Activated B cell treated with CpG ODN at 0.5 μM for 24 hours (primary cell): ENCODE measurements at regions not wholly inside any gene's neighbourhood (a gene's known extent, or its start where the extent isn't known, plus 50 kb on each side); places are given as distances from the start of the nearest gene placed in this dataset.

Source experiments
- ATAC-seq: fragments of 200-7000 bp; cut with Tn5 transposase; one replicate; pipeline ENCODE4 v1.10.0; 2021; ENCODE audit warnings: low read depth, mild to moderate bottlenecking, moderate library complexity
- CTCF ChIA-PET: fragments of 350-600 bp; sonication (Branson Sonifier 250); formaldehyde crosslinking; loops from one replicate; lab custom pipeline; 2021; ENCODE audit warnings: antibody characterized with exemption; lab: Charles Lee
- POLR2A ChIA-PET: fragments of 350-600 bp; sonication (Branson Sonifier 250); formaldehyde crosslinking; loops from one replicate; lab custom pipeline; 2021; ENCODE audit warnings: antibody characterized with exemption; lab: Charles Lee
- DNase-seq: peaks from one replicate; pipeline ENCODE4 v3.0.0; 2022
- H3K27ac Mint-ChIP-seq: one replicate; pipeline ENCODE4 v1.8.0; 2020; ENCODE audit warnings: mixed read lengths
- H3K27me3 Mint-ChIP-seq: one replicate; pipeline ENCODE4 v1.8.0; 2021; ENCODE audit warnings: mixed read lengths
- H3K36me3 Mint-ChIP-seq: one replicate; pipeline ENCODE4 v1.8.0; 2021; ENCODE audit warnings: low read depth, mixed read lengths
- H3K4me1 Mint-ChIP-seq: one replicate; pipeline ENCODE4 v1.8.0; 2021; ENCODE audit warnings: mixed read lengths
- H3K4me3 Mint-ChIP-seq: one replicate; pipeline ENCODE4 v1.8.0; 2020; ENCODE audit warnings: mild to moderate bottlenecking, mixed read lengths
- H3K9me3 Mint-ChIP-seq: one replicate; pipeline ENCODE4 v1.8.0; 2020; ENCODE audit warnings: mixed read lengths
- CTCF ChIP-seq: fragments of 200-600 bp; IDR thresholded peaks from one replicate; pipeline ENCODE4 v1.8.0; 2022; ENCODE audit warnings: antibody characterized with exemption, mild to moderate bottlenecking
- intact Hi-C: fragments of 100-400 bp; cut with micrococcal nuclease; formaldehyde crosslinking; loops from one replicate; pipeline ENCODE4 v1.15.1; 2024

- no peaks in the 10 kb centered on the region for H3K36me3 Mint-ChIP-seq
- ChIA-PET CTCF (no interaction called here), POLR2A (no interaction called here)
- H3K27ac Mint-ChIP-seq = no peak overlapping the region
- no peak overlapping the region for H3K4me3 Mint-ChIP-seq
- no peaks in the 10 kb centered on the region for H3K9me3 Mint-ChIP-seq
- DNase-seq = no peak
- ATAC-seq = no peak
- intact Hi-C loops = no loop called here
- H3K4me1 Mint-ChIP-seq = no peaks in the 10 kb centered on the region
- H3K27me3 Mint-ChIP-seq = peaks cover 4% of the 10 kb centered on the region
- TF ChIP-seq CTCF = no peak
These were observed 139.1 kb upstream of the ERCC6L2 start for GRCh38 chr9:95736370-95736769.

- Mint-ChIP-seq H3K9me3 (no peaks in the 10 kb centered on the region), H3K4me1 (no peaks in the 10 kb centered on the region), H3K27me3 (peaks cover 6% of the 10 kb centered on the region), H3K27ac (no peak overlapping the region), H3K36me3 (no peaks in the 10 kb centered on the region), H3K4me3 (no peak overlapping the region)
- DNase-seq = no peak
- no peak for TF ChIP-seq CTCF
- intact Hi-C loops = no loop called here
- ATAC-seq = no peak
- POLR2A ChIA-PET = no interaction called here
- CTCF ChIA-PET = no interaction called here
These were observed 139.8 kb upstream of the ERCC6L2 start for GRCh38 chr9:95735701-95736100.

GRCh38 chr9:95733741-95734666, 141.5 kb upstream of the ERCC6L2 start:
- no peak for ATAC-seq
- CTCF ChIA-PET = interaction anchor here (1.0 kb wide), 1 partner anchor 9 kb away, joined by 3 read pairs; no protein-coding TSS in a partner anchor
- POLR2A ChIA-PET = no interaction called here
- intact Hi-C loops = no loop called here
- Mint-ChIP-seq H3K36me3 (no peaks in the 10 kb centered on the region), H3K27ac (no peak overlapping the region), H3K4me1 (no peaks in the 10 kb centered on the region), H3K27me3 (peaks cover 6% of the 10 kb centered on the region), H3K9me3 (no peaks in the 10 kb centered on the region), H3K4me3 (no peak overlapping the region)
- no peak for TF ChIP-seq CTCF
- DNase-seq = no peak

- no peak overlapping the region for H3K4me3 Mint-ChIP-seq
- no peak overlapping the region for H3K27ac Mint-ChIP-seq
- intact Hi-C loops = no loop called here
- TF ChIP-seq CTCF = no peak
- POLR2A ChIA-PET = no interaction called here
- DNase-seq (no peak), ATAC-seq (no peak)
- H3K4me1 Mint-ChIP-seq = no peaks in the 10 kb centered on the region
- peaks cover 6% of the 10 kb centered on the region for H3K27me3 Mint-ChIP-seq
- no peaks in the 10 kb centered on the region for H3K36me3 Mint-ChIP-seq
- CTCF ChIA-PET = interaction anchor here (1.0 kb wide), 1 partner anchor 10 kb away, joined by 3 read pairs; no protein-coding TSS in a partner anchor
- H3K9me3 Mint-ChIP-seq = no peaks in the 10 kb centered on the region
These were observed 142.4 kb upstream of the ERCC6L2 start for GRCh38 chr9:95732802-95733688.

GRCh38 chr9:95731876-95732275, 143.6 kb upstream of the ERCC6L2 start:
- ATAC-seq (no peak), DNase-seq (no peak)
- H3K27ac Mint-ChIP-seq = no peak overlapping the region
- POLR2A ChIA-PET = no interaction called here
- H3K27me3 Mint-ChIP-seq = peaks cover 6% of the 10 kb centered on the region
- TF ChIP-seq CTCF = no peak
- CTCF ChIA-PET = no interaction called here
- H3K36me3 Mint-ChIP-seq = no peaks in the 10 kb centered on the region
- H3K4me3 Mint-ChIP-seq = no peak overlapping the region
- intact Hi-C loops = no loop called here
- no peaks in the 10 kb centered on the region for H3K4me1 Mint-ChIP-seq
- H3K9me3 Mint-ChIP-seq = no peaks in the 10 kb centered on the region
